PFSK-1 (cell line): ENCODE measurements at regions not wholly inside any gene's neighbourhood (a gene's known extent, or its start where the extent isn't known, plus 50 kb on each side); places are given as distances from the start of the nearest gene placed in this dataset.

ENCODE experiments used
- POLR2AphosphoS5 ChIP-seq: IDR thresholded peaks from 2 replicates; pipeline ENCODE4 v1.6.1; 2012; ENCODE audit warnings: low read depth, mild to moderate bottlenecking, control low read depth, low read length, moderate library complexity
- REST ChIP-seq, 2 experiments: IDR thresholded peaks; 2 replicates each; pipeline versions ENCODE4 v1.6.1 to v1.8.0; 2011 to 2012; ENCODE audit warnings: low read depth in 2 of 2, low read length in 2 of 2, control low read depth in 1 of 2, inconsistent platforms in 1 of 2, mild to moderate bottlenecking in 1 of 2, moderate library complexity in 1 of 2; ENCODE audit not compliant: insufficient read depth in 1 of 2
- SIN3A ChIP-seq: IDR thresholded peaks from 2 replicates; pipeline ENCODE4 v1.6.1; 2012; ENCODE audit warnings: mild to moderate bottlenecking, low read length, moderate library complexity, borderline replicate concordance; ENCODE audit not compliant: insufficient read depth
- TAF1 ChIP-seq: IDR thresholded peaks from 2 replicates; pipeline ENCODE4 v1.6.1; 2012; ENCODE audit warnings: low read length, control low read depth, borderline replicate concordance; ENCODE audit not compliant: insufficient read depth

- TF ChIP-seq TAF1 (no peak), REST (IDR thresholded peaks at IDR 0.05; ENCODE audit: insufficient read depth in 1 of 2, low read depth in 2 of 2, low read length in 2 of 2) (no peak), POLR2AphosphoS5 (no peak), SIN3A (no peak)
Observed at GRCh38 chr1:96400089-96400488, 321.5 kb upstream of the PTBP2 start.
